SK-N-SH treated with all-trans-retinoic acid at 6 μM for 48 hours (cell line): ENCODE measurements at regions not wholly inside any gene's neighbourhood (a gene's known extent, or its start where the extent isn't known, plus 50 kb on each side); places are given as distances from the start of the nearest gene placed in this dataset.

Source experiments
- ATAC-seq: fragments of 200-7000 bp; cut with Tn5 transposase; 3 replicates; pipeline ENCODE4 v1.9.1; 2020; ENCODE audit warnings: mild to moderate bottlenecking, moderate library complexity
- ARNTL ChIP-seq: fragments of 450-650 bp; formaldehyde crosslinking; IDR thresholded peaks from 2 replicates; pipeline ENCODE4 v1.5.0; 2020; ENCODE audit warnings: low read depth, mild to moderate bottlenecking, moderate library complexity, borderline replicate concordance
- BACH2 ChIP-seq: fragments of 250-450 bp; sonication (Bioruptor Pico); IDR thresholded peaks from 2 replicates; pipeline ENCODE4 v1.9.0; 2021; ENCODE audit warnings: mild to moderate bottlenecking, borderline replicate concordance
- CSDC2 ChIP-seq: fragments of 250-450 bp; sonication (Bioruptor Pico); IDR thresholded peaks from 2 replicates; pipeline ENCODE4 v1.5.0; 2020; ENCODE audit warnings: mild to moderate bottlenecking, moderate library complexity
- ESRRG ChIP-seq: fragments of 250-450 bp; sonication (Bioruptor Pico); IDR thresholded peaks from 2 replicates; pipeline ENCODE4 v1.6.1; 2021; ENCODE audit warnings: mild to moderate bottlenecking
- GLIS3 ChIP-seq: fragments of 250-450 bp; sonication (Bioruptor Pico); IDR thresholded peaks from 2 replicates; pipeline ENCODE4 v1.5.0; 2020; ENCODE audit warnings: mild to moderate bottlenecking, moderate library complexity
- ISL1 ChIP-seq: fragments of 250-450 bp; sonication (Bioruptor Pico); IDR thresholded peaks from 2 replicates; pipeline ENCODE4 v2.1.2; 2022; ENCODE audit warnings: mild to moderate bottlenecking, moderate library complexity
- OSR1 ChIP-seq: fragments of 250-450 bp; sonication (Bioruptor Pico); IDR thresholded peaks from 2 replicates; pipeline ENCODE4 v1.8.0; 2022; ENCODE audit warnings: moderate library complexity, mild to moderate bottlenecking, inconsistent platforms
- PPARA ChIP-seq: fragments of 250-450 bp; sonication (Bioruptor Pico); IDR thresholded peaks from 2 replicates; pipeline ENCODE4 v1.5.0; 2020; ENCODE audit warnings: mild to moderate bottlenecking, borderline replicate concordance
- RARB ChIP-seq: fragments of 250-450 bp; sonication (Bioruptor Pico); IDR thresholded peaks from 2 replicates; pipeline ENCODE4 v1.8.0; 2021; ENCODE audit warnings: mild to moderate bottlenecking, moderate library complexity
- SNAI2 ChIP-seq: fragments of 250-450 bp; sonication (Bioruptor Pico); IDR thresholded peaks from 2 replicates; pipeline ENCODE4 v1.5.0; 2020; ENCODE audit warnings: mild to moderate bottlenecking, moderate library complexity
- TCF4 ChIP-seq: fragments of 250-450 bp; sonication (Bioruptor Pico); IDR thresholded peaks from 2 replicates; pipeline ENCODE4 v1.8.0; 2021; ENCODE audit warnings: mild to moderate bottlenecking, moderate library complexity, borderline replicate concordance
- TOX ChIP-seq: fragments of 250-450 bp; sonication (Bioruptor Pico); IDR thresholded peaks from 2 replicates; pipeline ENCODE4 v1.8.0; 2021; ENCODE audit warnings: mild to moderate bottlenecking, moderate library complexity, borderline replicate concordance
- ZC3H10 ChIP-seq: fragments of 250-450 bp; sonication (Bioruptor Pico); IDR thresholded peaks from 2 replicates; pipeline ENCODE4 v1.5.1; 2021; ENCODE audit warnings: mild to moderate bottlenecking, moderate library complexity
- ZFP3 ChIP-seq: fragments of 250-450 bp; sonication (Bioruptor Pico); IDR thresholded peaks from 2 replicates; pipeline ENCODE4 v1.5.0; 2020; ENCODE audit warnings: mild to moderate bottlenecking, moderate library complexity
- ZFP30 ChIP-seq: fragments of 450-650 bp; formaldehyde crosslinking; IDR thresholded peaks from 2 replicates; pipeline ENCODE4 v1.5.0; 2022; ENCODE audit warnings: mild to moderate bottlenecking, moderate library complexity
- ZNF565 ChIP-seq: fragments of 450-650 bp; formaldehyde crosslinking; conservative IDR thresholded peaks from 2 replicates; pipeline ENCODE4 v1.5.0; 2020; ENCODE audit warnings: low read depth, mild to moderate bottlenecking, moderate library complexity
- ZNF70 ChIP-seq: fragments of 450-650 bp; formaldehyde crosslinking; IDR thresholded peaks from 2 replicates; pipeline ENCODE4 v1.5.0; 2020; ENCODE audit warnings: mild to moderate bottlenecking, moderate library complexity
- ZNF8 ChIP-seq: fragments of 450-650 bp; formaldehyde crosslinking; IDR thresholded peaks from 2 replicates; pipeline ENCODE4 v1.5.0; 2020; ENCODE audit warnings: mild to moderate bottlenecking, moderate library complexity
- TF ChIP-seq, protein P1 (sequence below): fragments of 250-450 bp; sonication (Bioruptor Pico); IDR thresholded peaks from 2 replicates; pipeline ENCODE4 v1.8.0; 2020; ENCODE audit warnings: mild to moderate bottlenecking, moderate library complexity, borderline replicate concordance
- TF ChIP-seq, protein P2 (sequence below): fragments of 250-450 bp; sonication (Bioruptor Pico); IDR thresholded peaks from 2 replicates; pipeline ENCODE4 v1.8.0; 2021; ENCODE audit warnings: low read depth, mild to moderate bottlenecking, moderate library complexity, borderline replicate concordance
- TF ChIP-seq, protein P3 (sequence below): fragments of 250-450 bp; sonication (Bioruptor Pico); IDR thresholded peaks from 2 replicates; pipeline ENCODE4 v1.5.1; 2021; ENCODE audit warnings: mild to moderate bottlenecking, moderate library complexity
- TF ChIP-seq, protein P4 (sequence below): fragments of 250-450 bp; sonication (Bioruptor Pico); IDR thresholded peaks from 2 replicates; pipeline ENCODE4 v1.5.1; 2020; ENCODE audit warnings: low read depth, mild to moderate bottlenecking, moderate library complexity
- TF ChIP-seq, protein P5 (sequence below): fragments of 250-450 bp; sonication (Bioruptor Pico); IDR thresholded peaks from 2 replicates; pipeline ENCODE4 v1.5.0; 2020; ENCODE audit warnings: mild to moderate bottlenecking, moderate library complexity

DNA sequence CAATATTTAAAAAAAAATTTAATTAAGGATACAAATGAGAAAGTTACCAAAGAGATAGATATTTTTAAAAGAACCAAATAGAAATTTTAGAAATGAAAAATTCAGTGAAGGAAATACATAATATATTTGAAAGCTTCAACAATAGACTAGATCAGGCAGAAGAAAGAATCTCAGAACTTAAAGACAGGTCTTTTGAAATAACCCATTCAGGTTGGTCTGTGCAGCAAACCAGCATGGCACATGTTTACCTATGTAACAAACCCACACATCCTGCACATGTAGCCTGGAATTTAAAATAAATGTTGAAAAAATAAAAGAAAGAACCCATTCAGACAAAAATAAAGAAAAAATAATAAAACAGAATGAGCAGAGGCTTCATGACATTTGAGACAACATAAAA is 221.1 kb upstream of the ID4 start:
- TF ChIP-seq RARB: no peak
- TF ChIP-seq, protein P1, sequence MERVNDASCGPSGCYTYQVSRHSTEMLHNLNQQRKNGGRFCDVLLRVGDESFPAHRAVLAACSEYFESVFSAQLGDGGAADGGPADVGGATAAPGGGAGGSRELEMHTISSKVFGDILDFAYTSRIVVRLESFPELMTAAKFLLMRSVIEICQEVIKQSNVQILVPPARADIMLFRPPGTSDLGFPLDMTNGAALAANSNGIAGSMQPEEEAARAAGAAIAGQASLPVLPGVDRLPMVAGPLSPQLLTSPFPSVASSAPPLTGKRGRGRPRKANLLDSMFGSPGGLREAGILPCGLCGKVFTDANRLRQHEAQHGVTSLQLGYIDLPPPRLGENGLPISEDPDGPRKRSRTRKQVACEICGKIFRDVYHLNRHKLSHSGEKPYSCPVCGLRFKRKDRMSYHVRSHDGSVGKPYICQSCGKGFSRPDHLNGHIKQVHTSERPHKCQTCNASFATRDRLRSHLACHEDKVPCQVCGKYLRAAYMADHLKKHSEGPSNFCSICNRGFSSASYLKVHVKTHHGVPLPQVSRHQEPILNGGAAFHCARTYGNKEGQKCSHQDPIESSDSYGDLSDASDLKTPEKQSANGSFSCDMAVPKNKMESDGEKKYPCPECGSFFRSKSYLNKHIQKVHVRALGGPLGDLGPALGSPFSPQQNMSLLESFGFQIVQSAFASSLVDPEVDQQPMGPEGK (CRISPR knock-in tag): no peak
- TF ChIP-seq, protein P2, sequence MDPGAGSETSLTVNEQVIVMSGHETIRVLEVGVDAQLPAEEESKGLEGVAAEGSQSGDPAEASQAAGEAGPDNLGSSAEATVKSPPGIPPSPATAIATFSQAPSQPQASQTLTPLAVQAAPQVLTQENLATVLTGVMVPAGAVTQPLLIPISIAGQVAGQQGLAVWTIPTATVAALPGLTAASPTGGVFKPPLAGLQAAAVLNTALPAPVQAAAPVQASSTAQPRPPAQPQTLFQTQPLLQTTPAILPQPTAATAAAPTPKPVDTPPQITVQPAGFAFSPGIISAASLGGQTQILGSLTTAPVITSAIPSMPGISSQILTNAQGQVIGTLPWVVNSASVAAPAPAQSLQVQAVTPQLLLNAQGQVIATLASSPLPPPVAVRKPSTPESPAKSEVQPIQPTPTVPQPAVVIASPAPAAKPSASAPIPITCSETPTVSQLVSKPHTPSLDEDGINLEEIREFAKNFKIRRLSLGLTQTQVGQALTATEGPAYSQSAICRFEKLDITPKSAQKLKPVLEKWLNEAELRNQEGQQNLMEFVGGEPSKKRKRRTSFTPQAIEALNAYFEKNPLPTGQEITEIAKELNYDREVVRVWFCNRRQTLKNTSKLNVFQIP (CRISPR knock-in tag): no peak
- TF ChIP-seq ZNF565: no peak
- no peak for TF ChIP-seq CSDC2 (CRISPR knock-in tag)
- no peak for TF ChIP-seq PPARA (CRISPR knock-in tag)
- no peak for TF ChIP-seq ZC3H10 (CRISPR knock-in tag)
- TF ChIP-seq SNAI2 (CRISPR knock-in tag): no peak
- TF ChIP-seq ESRRG (CRISPR knock-in tag): no peak
- TF ChIP-seq TOX (CRISPR knock-in tag): no peak
- TF ChIP-seq ZNF70 (CRISPR knock-in tag): no peak
- TF ChIP-seq, protein P3, sequence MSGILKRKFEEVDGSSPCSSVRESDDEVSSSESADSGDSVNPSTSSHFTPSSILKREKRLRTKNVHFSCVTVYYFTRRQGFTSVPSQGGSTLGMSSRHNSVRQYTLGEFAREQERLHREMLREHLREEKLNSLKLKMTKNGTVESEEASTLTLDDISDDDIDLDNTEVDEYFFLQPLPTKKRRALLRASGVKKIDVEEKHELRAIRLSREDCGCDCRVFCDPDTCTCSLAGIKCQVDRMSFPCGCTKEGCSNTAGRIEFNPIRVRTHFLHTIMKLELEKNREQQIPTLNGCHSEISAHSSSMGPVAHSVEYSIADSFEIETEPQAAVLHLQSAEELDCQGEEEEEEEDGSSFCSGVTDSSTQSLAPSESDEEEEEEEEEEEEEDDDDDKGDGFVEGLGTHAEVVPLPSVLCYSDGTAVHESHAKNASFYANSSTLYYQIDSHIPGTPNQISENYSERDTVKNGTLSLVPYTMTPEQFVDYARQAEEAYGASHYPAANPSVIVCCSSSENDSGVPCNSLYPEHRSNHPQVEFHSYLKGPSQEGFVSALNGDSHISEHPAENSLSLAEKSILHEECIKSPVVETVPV (CRISPR knock-in tag): no peak
- no peak for TF ChIP-seq BACH2 (CRISPR knock-in tag)
- no peak for TF ChIP-seq ZNF8 (CRISPR knock-in tag)
- no peak for TF ChIP-seq GLIS3 (CRISPR knock-in tag)
- TF ChIP-seq OSR1 (CRISPR knock-in tag): no peak
- ATAC-seq: no peak

DNA sequence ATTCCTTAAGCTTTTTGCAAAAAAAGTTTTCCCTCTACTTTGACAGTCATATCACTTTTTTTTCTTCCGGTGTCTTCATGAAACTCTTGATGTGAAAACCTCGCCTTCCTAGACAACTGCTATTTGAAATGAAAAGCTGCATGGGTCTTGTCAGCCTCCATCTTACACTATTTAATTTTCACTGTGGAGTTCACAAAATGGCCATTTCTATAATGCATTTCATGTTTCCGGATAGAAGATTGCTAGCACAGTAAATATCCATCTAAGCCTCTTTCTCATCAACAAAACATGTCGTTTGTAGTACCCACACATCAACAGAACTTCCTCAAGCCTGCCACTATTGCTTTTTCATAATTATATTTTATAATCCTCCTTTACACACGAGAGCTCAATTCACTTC is 204.9 kb upstream of the ID4 start:
- no peak for TF ChIP-seq ZC3H10 (CRISPR knock-in tag)
- TF ChIP-seq ESRRG (CRISPR knock-in tag): no peak
- TF ChIP-seq CSDC2 (CRISPR knock-in tag): no peak
- TF ChIP-seq ZFP30 (CRISPR knock-in tag): no peak
- no peak for TF ChIP-seq ZFP3 (CRISPR knock-in tag)
- no peak for TF ChIP-seq ZNF565
- TF ChIP-seq ZNF70 (CRISPR knock-in tag): no peak
- TF ChIP-seq ZNF8 (CRISPR knock-in tag): no peak
- no peak for TF ChIP-seq ISL1 (CRISPR knock-in tag)
- no peak for TF ChIP-seq PPARA (CRISPR knock-in tag)
- TF ChIP-seq BACH2 (CRISPR knock-in tag): no peak
- no peak for TF ChIP-seq ARNTL (CRISPR knock-in tag)
- no peak for TF ChIP-seq OSR1 (CRISPR knock-in tag)
- ATAC-seq: no peak

DNA sequence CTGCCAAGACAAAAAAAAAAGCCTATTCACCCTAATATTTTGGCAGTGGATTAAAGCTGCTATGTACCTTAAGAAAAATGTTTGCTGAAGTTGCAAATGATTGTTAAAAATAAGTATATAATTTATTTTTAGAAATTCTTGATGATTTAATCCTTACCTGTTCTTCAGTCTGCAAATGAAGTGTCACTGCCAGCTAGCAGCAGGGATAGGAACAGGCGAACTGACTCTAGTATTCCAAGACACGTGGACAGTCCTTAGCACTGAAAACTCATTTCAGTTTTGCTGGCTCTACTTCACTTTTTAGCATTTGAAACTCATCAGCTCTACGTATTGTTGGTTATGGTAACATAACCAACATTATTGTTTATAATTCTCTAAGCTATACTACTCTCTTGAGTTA is 204.4 kb upstream of the ID4 start:
- no peak for TF ChIP-seq TCF4 (CRISPR knock-in tag)
- TF ChIP-seq, protein P4, sequence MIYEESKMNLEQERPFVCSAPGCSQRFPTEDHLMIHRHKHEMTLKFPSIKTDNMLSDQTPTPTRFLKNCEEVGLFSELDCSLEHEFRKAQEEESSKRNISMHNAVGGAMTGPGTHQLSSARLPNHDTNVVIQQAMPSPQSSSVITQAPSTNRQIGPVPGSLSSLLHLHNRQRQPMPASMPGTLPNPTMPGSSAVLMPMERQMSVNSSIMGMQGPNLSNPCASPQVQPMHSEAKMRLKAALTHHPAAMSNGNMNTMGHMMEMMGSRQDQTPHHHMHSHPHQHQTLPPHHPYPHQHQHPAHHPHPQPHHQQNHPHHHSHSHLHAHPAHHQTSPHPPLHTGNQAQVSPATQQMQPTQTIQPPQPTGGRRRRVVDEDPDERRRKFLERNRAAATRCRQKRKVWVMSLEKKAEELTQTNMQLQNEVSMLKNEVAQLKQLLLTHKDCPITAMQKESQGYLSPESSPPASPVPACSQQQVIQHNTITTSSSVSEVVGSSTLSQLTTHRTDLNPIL: no peak
- TF ChIP-seq ARNTL (CRISPR knock-in tag): no peak
- TF ChIP-seq GLIS3 (CRISPR knock-in tag): no peak
- no peak for TF ChIP-seq ZNF70 (CRISPR knock-in tag)
- TF ChIP-seq, protein P1 (CRISPR knock-in tag): no peak
- TF ChIP-seq, protein P2 (CRISPR knock-in tag): no peak
- no peak for TF ChIP-seq TOX (CRISPR knock-in tag)
- no peak for TF ChIP-seq ISL1 (CRISPR knock-in tag)
- no peak for TF ChIP-seq PPARA (CRISPR knock-in tag)
- TF ChIP-seq, protein P5, sequence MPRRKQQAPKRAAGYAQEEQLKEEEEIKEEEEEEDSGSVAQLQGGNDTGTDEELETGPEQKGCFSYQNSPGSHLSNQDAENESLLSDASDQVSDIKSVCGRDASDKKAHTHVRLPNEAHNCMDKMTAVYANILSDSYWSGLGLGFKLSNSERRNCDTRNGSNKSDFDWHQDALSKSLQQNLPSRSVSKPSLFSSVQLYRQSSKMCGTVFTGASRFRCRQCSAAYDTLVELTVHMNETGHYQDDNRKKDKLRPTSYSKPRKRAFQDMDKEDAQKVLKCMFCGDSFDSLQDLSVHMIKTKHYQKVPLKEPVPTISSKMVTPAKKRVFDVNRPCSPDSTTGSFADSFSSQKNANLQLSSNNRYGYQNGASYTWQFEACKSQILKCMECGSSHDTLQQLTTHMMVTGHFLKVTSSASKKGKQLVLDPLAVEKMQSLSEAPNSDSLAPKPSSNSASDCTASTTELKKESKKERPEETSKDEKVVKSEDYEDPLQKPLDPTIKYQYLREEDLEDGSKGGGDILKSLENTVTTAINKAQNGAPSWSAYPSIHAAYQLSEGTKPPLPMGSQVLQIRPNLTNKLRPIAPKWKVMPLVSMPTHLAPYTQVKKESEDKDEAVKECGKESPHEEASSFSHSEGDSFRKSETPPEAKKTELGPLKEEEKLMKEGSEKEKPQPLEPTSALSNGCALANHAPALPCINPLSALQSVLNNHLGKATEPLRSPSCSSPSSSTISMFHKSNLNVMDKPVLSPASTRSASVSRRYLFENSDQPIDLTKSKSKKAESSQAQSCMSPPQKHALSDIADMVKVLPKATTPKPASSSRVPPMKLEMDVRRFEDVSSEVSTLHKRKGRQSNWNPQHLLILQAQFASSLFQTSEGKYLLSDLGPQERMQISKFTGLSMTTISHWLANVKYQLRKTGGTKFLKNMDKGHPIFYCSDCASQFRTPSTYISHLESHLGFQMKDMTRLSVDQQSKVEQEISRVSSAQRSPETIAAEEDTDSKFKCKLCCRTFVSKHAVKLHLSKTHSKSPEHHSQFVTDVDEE (CRISPR knock-in tag): no peak
- TF ChIP-seq ESRRG (CRISPR knock-in tag): no peak
- TF ChIP-seq, all 23 proteins: peak for 0
- ATAC-seq: no peak
